Erythroblast (primary cell): ENCODE measurements at regions not wholly inside any gene's neighbourhood (a gene's known extent, or its start where the extent isn't known, plus 50 kb on each side); places are given as distances from the start of the nearest gene placed in this dataset.

Experiments
- DNase-seq, 2 experiments: peaks; one replicate each; lab custom pipeline; 2025; lab: John Stamatoyannopoulos, UW
- GATA1 ChIP-seq: IDR thresholded peaks from 2 replicates; pipeline ENCODE4 v1.6.1; 2011; ENCODE audit warnings: low read depth, mild to moderate bottlenecking, control low read depth, low read length, moderate library complexity
- POLR2A ChIP-seq: IDR thresholded peaks from 2 replicates; pipeline ENCODE4 v1.6.1; 2011; ENCODE audit warnings: mild to moderate bottlenecking, low read length

- peak in 1 of 2 experiments; percentile 43 for DNase-seq
- TF ChIP-seq POLR2A (no peak), GATA1 (no peak)
Observed at GRCh38 chr6:150711584-150712504, 112.2 kb downstream of the PLEKHG1 start.

- no peak for TF ChIP-seq GATA1
- TF ChIP-seq POLR2A: no peak
- no peak for DNase-seq
Observed at GRCh38 chr6:150712505-150713252, 113.0 kb downstream of the PLEKHG1 start.

GRCh38 chr6:150713487-150713886 lies 113.8 kb downstream of the PLEKHG1 start:
- no peak for TF ChIP-seq POLR2A
- no peak for TF ChIP-seq GATA1

GRCh38 chr6:150713931-150714330 lies 114.2 kb downstream of the PLEKHG1 start:
- no peak for DNase-seq
- no peak for TF ChIP-seq POLR2A
- no peak for TF ChIP-seq GATA1

More at GRCh38 chr6:150713487-150713886, 113.8 kb downstream of the PLEKHG1 start:
- no peak for DNase-seq

- no peak for DNase-seq
- TF ChIP-seq GATA1: no peak
Observed at GRCh38 chr6:150715133-150715532, 115.4 kb downstream of the PLEKHG1 start.

- no peak for DNase-seq
- TF ChIP-seq POLR2A: no peak
- no peak for TF ChIP-seq GATA1
Observed at GRCh38 chr6:150717419-150717818, 117.7 kb downstream of the PLEKHG1 start.

- DNase-seq: no peak
- TF ChIP-seq POLR2A (no peak), GATA1 (no peak)
Observed at GRCh38 chr6:150719099-150719766, 119.5 kb downstream of the PLEKHG1 start.

- DNase-seq: no peak
- TF ChIP-seq GATA1 (no peak), POLR2A (no peak)
Observed at GRCh38 chr6:150719831-150720230, 120.1 kb downstream of the PLEKHG1 start.

GRCh38 chr6:150720774-150721233 lies 121.1 kb downstream of the PLEKHG1 start:
- no peak for TF ChIP-seq GATA1
- no peak for TF ChIP-seq POLR2A

GRCh38 chr6:150721418-150722266 lies 122.0 kb downstream of the PLEKHG1 start:
- TF ChIP-seq POLR2A (no peak), GATA1 (no peak)
- no peak for DNase-seq

More at GRCh38 chr6:150720774-150721233, 121.1 kb downstream of the PLEKHG1 start:
- DNase-seq: no peak

- TF ChIP-seq GATA1: no peak
- TF ChIP-seq POLR2A: no peak
Observed at GRCh38 chr6:150722614-150723344, 123.1 kb downstream of the PLEKHG1 start.

GRCh38 chr6:150723345-150723658 lies 123.6 kb downstream of the PLEKHG1 start:
- no peak for DNase-seq
- TF ChIP-seq POLR2A (no peak), GATA1 (no peak)

More at GRCh38 chr6:150722614-150723344, 123.1 kb downstream of the PLEKHG1 start:
- DNase-seq: no peak

- no peak for TF ChIP-seq POLR2A
- TF ChIP-seq GATA1: no peak
- no peak for DNase-seq
Observed at GRCh38 chr6:150723857-150724256, 124.2 kb downstream of the PLEKHG1 start.
